Prostate gland (tissue), 2 donors: ENCODE measurements at regions not wholly inside any gene's neighbourhood (a gene's known extent, or its start where the extent isn't known, plus 50 kb on each side); places are given as distances from the start of the nearest gene placed in this dataset. TPM values are rescaled to one million over a fixed set of nuclear protein-coding genes. Genes with fewer than 3 reads are reported as not detected.
A peak's percentile ranks its signal among the peaks of the same experiment; 100 is the strongest.

Experiments used
- DNase-seq: peaks from one replicate; pipeline ENCODE4 v3.0.0-alpha.2; 2019; ENCODE audit warnings: low spot score
- H3K27ac ChIP-seq, 2 donors: fragments of 200-600 bp; sonication (generic); 2 replicates each; pipeline ENCODE4 v1.5.1; 2017 to 2019
- H3K27me3 ChIP-seq: fragments of 200-600 bp; sonication (generic); replicated peaks from 2 replicates; pipeline ENCODE4 v1.5.1; 2019; ENCODE audit not compliant: insufficient read depth
- H3K36me3 ChIP-seq, 2 donors: fragments of 200-600 bp; sonication (generic); 1 replicate in 1 of 2; 2 replicates in 1 of 2; pipeline versions ENCODE4 v1.5.1 to v1.8.1; 2017 to 2019
- H3K4me1 ChIP-seq: fragments of 200-600 bp; sonication (generic); replicated peaks from 2 replicates; pipeline ENCODE4 v1.5.1; 2019
- H3K4me3 ChIP-seq, 2 donors: fragments of 200-600 bp; sonication (generic); 2 replicates each; pipeline ENCODE4 v1.5.1; 2017 to 2019
- H3K9me3 ChIP-seq: fragments of 200-600 bp; sonication (generic); 2 replicates; pipeline ENCODE4 v1.5.1; 2017
- POLR2A ChIP-seq: fragments of 450-650 bp; IDR thresholded peaks from one replicate; pipeline ENCODE4 v1.6.1; 2016; ENCODE audit warnings: antibody characterized with exemption, mild to moderate bottlenecking
- POLR2AphosphoS5 ChIP-seq: sonication (generic); formaldehyde crosslinking; IDR thresholded peaks from one replicate; pipeline ENCODE4 v1.6.1; 2017; ENCODE audit warnings: antibody characterized with exemption
- WGBS: methylation state at CpG from one replicate; pipeline ENCODE4 v1.1.5; 2018; 5-methylcytosine and 5-hydroxymethylcytosine counted together
- intact Hi-C: fragments of 100-400 bp; cut with DNase I; formaldehyde crosslinking; loops from one replicate; pipeline ENCODE4 v1.14.2; 2022
- microRNA-seq: library from miRNA; unstranded; fragments of <30 nt; microRNA quantifications from one replicate; pipeline ENCODE4, GENCODE V29; 2016
- small RNA-seq, 2 donors: library from RNA; depleted of rRNA; stranded (forward); fragments of <200 nt; gene quantifications; one replicate each; pipeline ENCODE3, GENCODE V24; 2016
- TF ChIP-seq, protein P1 (sequence below), 4 experiments: fragments of 200-600 bp in 2 of 4; fragments of 450-650 bp in 2 of 4; sonication (generic) in 2 of 4; IDR thresholded peaks; 1 replicate in 3 of 4; 2 replicates in 1 of 4; pipeline ENCODE4 v1.5.1; 2016 to 2019; ENCODE audit warnings: antibody characterized with exemption in 4 of 4, mild to moderate bottlenecking in 2 of 4, moderate library complexity in 2 of 4

DNA sequence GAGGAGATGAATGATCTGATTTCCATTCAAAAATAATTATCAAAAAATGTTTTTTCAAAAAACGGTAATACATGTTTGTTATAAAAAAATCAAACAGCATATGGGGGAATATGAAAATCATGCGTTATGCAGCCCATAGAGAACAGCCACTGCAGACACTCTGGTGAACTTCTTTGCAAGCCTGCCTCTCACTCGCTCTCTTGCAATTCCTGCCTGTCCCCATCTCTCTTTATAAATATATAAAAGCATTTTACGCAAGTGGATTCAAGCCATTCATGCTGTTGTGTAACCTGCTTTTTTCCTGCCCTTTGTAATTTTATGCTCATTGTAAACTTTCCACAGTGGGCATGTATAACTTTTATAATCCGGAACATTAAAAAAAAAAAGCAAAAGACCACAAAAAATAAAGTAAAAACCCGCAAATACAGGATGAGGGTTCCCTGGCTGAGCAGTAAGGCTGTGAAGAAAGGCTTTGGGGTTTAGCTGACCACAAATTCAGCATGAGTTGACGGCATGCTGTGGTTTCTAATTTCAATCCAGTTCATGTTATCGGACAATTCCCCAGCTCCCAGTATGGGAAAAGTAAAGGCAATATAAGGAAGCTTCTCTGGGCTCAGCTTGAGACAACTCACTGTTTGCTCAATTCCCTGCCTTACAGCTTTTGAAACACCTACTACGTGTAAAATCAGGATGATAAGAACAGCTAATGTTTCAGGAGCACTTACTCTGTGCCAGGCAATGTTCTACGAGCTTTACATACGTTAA, 52.8 kb upstream of the ZBTB40 start:
- Histone ChIP-seq H3K27ac (peak overlapping the region; percentile 53 to 57), H3K36me3 (no peaks in the 10 kb centered on the region), H3K9me3 (no peaks in the 10 kb centered on the region), H3K4me1 (no peaks in the 10 kb centered on the region), H3K27me3 (no peaks in the 10 kb centered on the region), H3K4me3 (no peak overlapping the region)
- intact Hi-C loops = no loop called here
- DNase-seq = no peak
- WGBS = 28% methylated on average over 11 of the region's 11 CpGs
- peak; percentile 54 for TF ChIP-seq POLR2AphosphoS5
- TF ChIP-seq, protein P1, sequence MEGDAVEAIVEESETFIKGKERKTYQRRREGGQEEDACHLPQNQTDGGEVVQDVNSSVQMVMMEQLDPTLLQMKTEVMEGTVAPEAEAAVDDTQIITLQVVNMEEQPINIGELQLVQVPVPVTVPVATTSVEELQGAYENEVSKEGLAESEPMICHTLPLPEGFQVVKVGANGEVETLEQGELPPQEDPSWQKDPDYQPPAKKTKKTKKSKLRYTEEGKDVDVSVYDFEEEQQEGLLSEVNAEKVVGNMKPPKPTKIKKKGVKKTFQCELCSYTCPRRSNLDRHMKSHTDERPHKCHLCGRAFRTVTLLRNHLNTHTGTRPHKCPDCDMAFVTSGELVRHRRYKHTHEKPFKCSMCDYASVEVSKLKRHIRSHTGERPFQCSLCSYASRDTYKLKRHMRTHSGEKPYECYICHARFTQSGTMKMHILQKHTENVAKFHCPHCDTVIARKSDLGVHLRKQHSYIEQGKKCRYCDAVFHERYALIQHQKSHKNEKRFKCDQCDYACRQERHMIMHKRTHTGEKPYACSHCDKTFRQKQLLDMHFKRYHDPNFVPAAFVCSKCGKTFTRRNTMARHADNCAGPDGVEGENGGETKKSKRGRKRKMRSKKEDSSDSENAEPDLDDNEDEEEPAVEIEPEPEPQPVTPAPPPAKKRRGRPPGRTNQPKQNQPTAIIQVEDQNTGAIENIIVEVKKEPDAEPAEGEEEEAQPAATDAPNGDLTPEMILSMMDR (IDR thresholded peaks at IDR 0.05) = no peak
- no peak for TF ChIP-seq POLR2A

DNA sequence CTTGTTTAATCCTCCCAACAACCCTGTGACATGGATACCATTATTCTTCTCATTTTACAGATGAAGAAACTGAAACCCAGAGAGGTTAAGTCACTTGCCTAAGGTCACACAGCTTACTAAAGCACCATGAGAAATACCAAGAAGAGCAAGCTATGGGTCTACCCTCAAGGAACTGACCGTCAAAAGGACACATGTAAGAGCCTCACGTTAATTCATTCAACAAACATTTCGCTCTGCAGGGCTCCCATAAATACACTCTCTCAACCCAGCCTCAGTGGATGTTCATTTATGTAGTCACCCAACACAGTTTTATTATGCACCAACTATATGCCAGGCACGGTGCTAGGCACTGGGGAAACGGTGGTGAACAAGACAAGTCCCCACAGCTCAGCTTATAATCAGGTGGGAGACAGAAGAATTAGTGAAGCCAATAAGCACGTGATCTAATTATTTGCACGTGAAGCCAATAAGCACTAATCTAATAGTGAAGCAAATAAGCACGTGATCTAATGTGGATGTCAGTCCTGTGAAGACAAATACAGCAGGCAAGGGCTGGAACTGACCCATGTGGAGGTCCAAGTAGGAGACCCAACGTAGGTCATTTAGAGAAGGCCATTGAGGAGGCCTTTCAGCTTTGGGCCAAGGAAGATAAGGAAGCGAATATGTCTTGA, 52.1 kb upstream of the ZBTB40 start:
- no peak for DNase-seq
- no peaks in the 10 kb centered on the region for H3K9me3 ChIP-seq
- no peaks in the 10 kb centered on the region for H3K36me3 ChIP-seq
- H3K4me1 ChIP-seq = no peaks in the 10 kb centered on the region
- H3K27me3 ChIP-seq = no peaks in the 10 kb centered on the region
- intact Hi-C loops = no loop called here
- TF ChIP-seq POLR2AphosphoS5 (no peak), POLR2A (no peak)
- TF ChIP-seq, protein P1 (IDR thresholded peaks at IDR 0.05) = no peak
- peak overlapping the region in 1 of 2 donors; percentile 53 for H3K27ac ChIP-seq
- no peak overlapping the region for H3K4me3 ChIP-seq
- 84% methylated on average over 10 of the region's 10 CpGs for WGBS

Small RNA genes lying in the stretch of these regions (microRNA-seq; reads per million reads assigned to microRNA genes)
- not detected for gene MIR4418

Small RNA genes lying in the stretch of these regions (small RNA-seq; reads per million reads assigned to genes)
- gene MIR4418 = 0 reads per million in 2 donors
